ELR (cell line): ENCODE measurements at regions not wholly inside any gene's neighbourhood (a gene's known extent, or its start where the extent isn't known, plus 50 kb on each side); places are given as distances from the start of the nearest gene placed in this dataset.

Experiments
- DNase-seq: peaks from one replicate; pipeline ENCODE4 v3.0.0-alpha.2; 2015; ENCODE audit warnings: low read depth

DNA sequence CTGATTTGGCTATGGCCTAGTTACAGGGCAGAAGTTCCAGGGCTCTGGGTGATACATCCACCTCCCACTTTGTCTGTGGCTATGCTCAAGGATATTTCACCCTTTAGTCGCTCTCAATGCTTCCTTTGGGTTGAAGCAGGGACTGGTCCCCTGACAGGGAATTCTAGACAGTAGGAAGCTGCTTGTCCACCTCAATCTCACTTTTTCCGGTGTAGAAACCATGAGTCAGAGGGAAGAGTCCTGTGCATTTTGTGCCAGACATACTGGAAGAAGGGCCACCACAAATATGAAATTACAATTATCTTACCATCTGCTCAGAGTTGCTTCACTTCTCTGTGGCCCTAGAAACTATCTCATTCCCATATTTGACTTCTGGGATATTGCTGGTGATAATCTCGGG is 413.7 kb upstream of the FAT3 start:
- no peak for DNase-seq

DNA sequence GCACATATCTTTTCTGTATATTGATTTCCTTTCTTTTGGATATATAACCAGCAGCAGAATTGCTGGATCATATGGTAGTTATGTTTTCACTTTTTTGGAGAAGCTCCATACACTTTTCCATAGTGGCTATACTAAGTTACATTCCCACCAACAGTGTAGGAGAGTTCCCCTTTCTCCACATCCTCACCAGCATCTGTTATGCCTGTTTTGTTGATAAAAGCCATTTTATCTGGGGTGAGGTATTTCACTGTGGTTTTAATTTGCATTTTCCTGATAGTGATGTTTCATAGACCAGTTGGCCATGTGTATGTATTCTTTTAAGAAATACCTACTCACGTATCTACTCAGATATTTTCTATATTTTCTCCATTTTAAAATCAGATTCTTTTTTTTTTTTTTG is 419.3 kb upstream of the FAT3 start:
- DNase-seq = no peak

DNA sequence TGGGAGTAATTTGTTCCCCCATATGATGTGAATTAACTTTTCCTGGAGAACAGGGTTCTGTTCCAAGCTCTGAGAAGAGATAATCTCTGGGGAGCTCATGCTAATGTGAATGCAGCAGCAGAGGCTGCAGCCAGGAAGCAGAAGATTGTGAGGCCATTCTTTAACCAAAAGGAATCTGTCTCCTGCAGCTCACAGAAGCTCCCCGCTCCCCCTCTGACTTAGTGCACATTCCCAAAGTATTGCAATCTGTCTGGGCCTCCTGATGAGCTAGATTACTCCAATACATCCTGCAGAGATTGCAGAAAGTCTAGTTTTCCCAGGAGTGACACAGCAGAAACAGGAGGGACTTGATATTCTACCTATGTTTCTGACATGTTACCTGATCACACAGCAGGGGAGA is 420.6 kb upstream of the FAT3 start:
- DNase-seq = no peak

GRCh38 chr11:91802475-91802874 is 422.1 kb upstream of the FAT3 start:
- DNase-seq = no peak

- DNase-seq = no peak
Measured at GRCh38 chr11:91800208-91800914, 424.3 kb upstream of the FAT3 start.

- DNase-seq = no peak
Measured at GRCh38 chr11:91798240-91798639, 426.4 kb upstream of the FAT3 start.

DNA sequence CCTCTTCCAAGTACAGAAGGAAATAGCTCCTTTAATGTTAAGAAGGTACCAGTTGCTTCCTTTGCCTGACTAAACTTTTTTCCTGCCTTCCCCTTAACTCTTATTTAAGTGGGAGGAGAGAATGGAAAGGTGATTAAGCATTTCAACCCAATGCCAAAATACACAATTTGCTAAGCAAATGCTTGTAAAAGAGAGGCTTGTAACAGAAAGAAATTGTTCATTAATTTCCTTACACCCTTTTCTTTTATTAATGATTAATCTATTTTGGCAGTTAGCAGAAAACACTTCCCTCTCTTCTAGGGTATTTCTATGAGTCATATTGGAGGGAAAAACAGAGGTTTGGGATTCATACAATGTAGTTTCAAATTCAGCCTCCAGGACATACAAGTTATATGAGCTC is 427.6 kb upstream of the FAT3 start:
- DNase-seq = no peak

- DNase-seq = no peak
Measured at GRCh38 chr11:91795139-91795887, 429.3 kb upstream of the FAT3 start.

GRCh38 chr11:91794146-91794545 is 430.5 kb upstream of the FAT3 start:
- DNase-seq = no peak

DNA sequence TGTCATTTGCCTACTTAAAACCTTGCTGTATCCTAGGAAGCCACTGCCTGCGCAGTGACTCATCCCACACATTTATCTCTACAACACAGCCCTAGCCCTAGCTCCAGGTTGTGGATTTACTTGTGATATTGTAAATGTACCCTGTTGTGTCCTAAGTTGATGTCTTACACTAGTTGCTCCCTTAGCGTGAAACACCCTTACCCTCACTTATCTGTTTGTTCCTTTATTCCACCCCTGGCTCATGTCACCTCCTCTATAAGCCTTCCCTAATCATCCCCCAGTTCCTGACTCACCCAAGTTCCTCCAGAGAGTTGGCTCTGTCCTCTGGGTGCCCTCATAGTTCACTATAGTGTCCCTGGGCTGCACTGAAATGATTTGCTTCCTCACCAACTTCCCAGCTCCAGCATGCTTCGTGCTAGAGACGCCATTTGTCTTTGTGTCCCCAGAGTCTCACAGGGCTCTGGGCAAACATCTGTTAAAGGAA is 431.8 kb upstream of the FAT3 start:
- no peak for DNase-seq

GRCh38 chr11:91791171-91791468 is 433.5 kb upstream of the FAT3 start:
- no peak for DNase-seq

DNA sequence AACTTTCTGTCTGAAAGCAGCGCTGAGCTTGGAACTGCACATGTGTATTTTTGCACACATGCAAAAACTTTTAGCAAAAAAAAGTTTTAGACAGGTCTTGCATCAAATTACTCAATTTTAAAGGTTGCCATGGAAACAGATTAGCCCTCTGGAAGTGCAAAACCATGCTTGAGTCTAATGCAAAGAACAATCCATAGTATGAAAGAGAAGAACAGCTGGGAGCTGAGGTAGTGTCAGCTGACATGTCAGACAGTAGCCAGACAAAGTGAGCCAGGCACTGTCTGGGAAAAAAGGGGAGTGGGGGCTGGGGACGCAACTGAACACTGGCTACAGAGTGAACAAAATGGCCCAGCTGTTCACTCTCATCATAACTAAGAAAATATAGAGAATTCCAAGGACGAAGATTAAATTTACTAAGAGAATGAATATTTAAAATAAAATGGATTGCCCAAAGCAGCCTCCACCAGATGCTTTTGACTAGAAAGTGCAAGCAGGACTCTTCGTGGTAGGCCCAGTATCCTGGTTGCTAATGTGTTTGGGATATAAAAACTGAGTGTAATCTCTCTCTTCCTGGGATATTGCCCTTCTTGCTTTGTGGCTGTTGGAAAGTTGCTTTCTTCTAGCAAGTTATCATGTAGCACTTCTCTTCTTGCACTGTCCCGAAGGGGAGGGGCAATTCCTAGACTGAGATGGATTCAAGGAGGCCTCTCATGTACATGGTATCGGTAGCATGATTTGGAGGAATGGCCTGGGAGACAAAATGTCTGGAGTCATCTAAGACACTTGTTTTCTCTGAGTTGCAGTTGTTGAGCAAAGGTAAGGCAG is 434.1 kb upstream of the FAT3 start:
- no peak for DNase-seq

- no peak for DNase-seq
Measured at GRCh38 chr11:91788764-91789163, 435.9 kb upstream of the FAT3 start.

GRCh38 chr11:91786097-91786496 is 438.5 kb upstream of the FAT3 start:
- DNase-seq = no peak

GRCh38 chr11:91783173-91783572 is 441.4 kb upstream of the FAT3 start:
- no peak for DNase-seq

- DNase-seq = no peak
Measured at GRCh38 chr11:91778758-91779157, 445.9 kb upstream of the FAT3 start.

DNA sequence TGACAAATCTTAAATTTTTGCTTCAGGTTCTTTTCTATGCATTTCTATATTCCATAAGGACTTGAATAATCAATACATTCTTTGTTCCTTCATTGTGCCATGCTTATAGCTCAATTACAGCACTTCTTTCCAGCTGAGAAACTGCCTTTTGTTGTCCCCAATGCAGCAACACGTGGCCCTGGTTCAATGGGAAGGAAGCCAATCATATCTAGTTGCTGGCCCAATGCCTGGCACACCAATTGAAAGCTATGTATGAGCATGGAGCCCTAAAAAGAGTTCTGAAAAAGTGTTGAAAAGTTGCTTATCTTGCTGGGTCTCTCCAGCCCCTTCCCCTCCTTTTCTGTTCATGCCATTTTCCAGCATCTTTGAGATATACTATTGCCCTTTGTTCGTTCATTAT is 448.0 kb upstream of the FAT3 start:
- no peak for DNase-seq

- DNase-seq = no peak
Measured at GRCh38 chr11:91773090-91773489, 451.5 kb upstream of the FAT3 start.

DNA sequence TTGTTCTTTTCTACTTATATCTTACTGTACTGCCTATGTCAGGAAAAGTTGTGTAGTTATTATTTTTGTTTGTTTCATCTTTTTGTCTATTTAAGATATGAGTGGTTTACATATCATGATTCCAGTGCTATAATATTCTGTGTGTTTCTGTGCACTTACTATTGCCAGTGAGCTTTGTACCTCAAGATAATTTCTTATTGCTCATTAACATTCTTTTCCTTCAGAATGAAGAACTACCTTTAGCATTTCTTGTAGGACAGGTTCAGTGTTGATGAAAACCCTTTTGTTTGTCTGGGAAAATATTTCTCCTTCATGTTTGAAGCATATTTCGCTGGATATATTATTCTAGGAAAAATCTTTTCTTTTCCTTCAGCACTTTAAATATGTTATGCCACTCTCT is 452.7 kb upstream of the FAT3 start:
- DNase-seq = no peak

- no peak for DNase-seq
Measured at GRCh38 chr11:91768783-91769182, 455.8 kb upstream of the FAT3 start.

DNA sequence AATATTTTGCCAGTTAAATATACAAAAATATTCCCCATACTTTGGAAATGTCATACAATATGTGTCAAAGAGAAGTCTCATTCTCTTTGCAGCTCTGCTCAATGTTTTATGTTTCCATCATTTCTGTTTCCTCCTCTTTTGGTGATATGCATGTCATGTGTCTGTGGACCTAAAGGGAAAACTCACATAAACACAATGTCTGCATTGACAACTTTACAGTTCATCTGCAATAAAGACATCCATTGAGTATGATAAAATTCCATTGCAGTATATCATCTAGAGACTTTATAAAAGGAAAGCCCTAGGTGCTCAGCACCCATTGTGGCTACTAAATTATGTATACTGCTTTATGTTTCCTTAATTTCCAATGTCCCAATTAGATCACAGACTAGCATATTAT is 461.3 kb upstream of the FAT3 start:
- DNase-seq = no peak

GRCh38 chr11:91761406-91762025 is 463.1 kb upstream of the FAT3 start:
- DNase-seq = no peak
